HUDEP-2 (cell line): ENCODE measurements at regions not wholly inside any gene's neighbourhood (a gene's known extent, or its start where the extent isn't known, plus 50 kb on each side); places are given as distances from the start of the nearest gene placed in this dataset.

Experiments used
- DNase-seq, 76 experiments: peaks; one replicate each; lab custom pipeline; 2025; ENCODE audit not compliant: unreplicated experiment in 76 of 76; lab: John Stamatoyannopoulos, UW

- DNase-seq: no peak
Observed at GRCh38 chr1:30035522-30036228, 687.7 kb downstream of the MATN1 start.

GRCh38 chr1:30034627-30035521, 688.5 kb downstream of the MATN1 start:
- DNase-seq: no peak

- no peak for DNase-seq
Observed at GRCh38 chr1:30034105-30034626, 689.2 kb downstream of the MATN1 start.

GRCh38 chr1:30033256-30034104, 689.9 kb downstream of the MATN1 start:
- DNase-seq: no peak

GRCh38 chr1:30032302-30032701, 691.1 kb downstream of the MATN1 start:
- no peak for DNase-seq

GRCh38 chr1:30029677-30030076, 693.7 kb downstream of the MATN1 start:
- DNase-seq: no peak

GRCh38 chr1:30028939-30029338, 694.4 kb downstream of the MATN1 start:
- DNase-seq: no peak

- no peak for DNase-seq
Observed at GRCh38 chr1:30028283-30028682, 695.1 kb downstream of the MATN1 start.

GRCh38 chr1:30027247-30027646, 696.1 kb downstream of the MATN1 start:
- DNase-seq: no peak

GRCh38 chr1:30024411-30025195, 698.8 kb downstream of the MATN1 start:
- no peak for DNase-seq

- no peak for DNase-seq
Observed at GRCh38 chr1:30023339-30024022, 699.9 kb downstream of the MATN1 start.

- no peak for DNase-seq
Observed at GRCh38 chr1:30014031-30014430, 709.4 kb downstream of the MATN1 start.

- no peak for DNase-seq
Observed at GRCh38 chr1:30012455-30013440, 710.6 kb downstream of the MATN1 start.

- DNase-seq: no peak
Observed at GRCh38 chr1:30011970-30012369, 711.4 kb downstream of the MATN1 start.

GRCh38 chr1:30010506-30011106, 712.8 kb downstream of the MATN1 start:
- no peak for DNase-seq

GRCh38 chr1:30009720-30010119, 713.7 kb downstream of the MATN1 start:
- DNase-seq: no peak

- no peak for DNase-seq
Observed at GRCh38 chr1:30008998-30009657, 714.3 kb downstream of the MATN1 start.
